COR-L47 (cell line): ENCODE measurements at regions not wholly inside any gene's neighbourhood (a gene's known extent, or its start where the extent isn't known, plus 50 kb on each side); places are given as distances from the start of the nearest gene placed in this dataset.
"Not testable (repeated sequence)": the region's sequence is repeated elsewhere in the genome, so short reads cannot be mapped to it uniquely, and the experiment has no call there.

Source experiments
- DNase-seq: peaks from one replicate; lab custom pipeline; 2025; lab: John Stamatoyannopoulos, UW

DNA sequence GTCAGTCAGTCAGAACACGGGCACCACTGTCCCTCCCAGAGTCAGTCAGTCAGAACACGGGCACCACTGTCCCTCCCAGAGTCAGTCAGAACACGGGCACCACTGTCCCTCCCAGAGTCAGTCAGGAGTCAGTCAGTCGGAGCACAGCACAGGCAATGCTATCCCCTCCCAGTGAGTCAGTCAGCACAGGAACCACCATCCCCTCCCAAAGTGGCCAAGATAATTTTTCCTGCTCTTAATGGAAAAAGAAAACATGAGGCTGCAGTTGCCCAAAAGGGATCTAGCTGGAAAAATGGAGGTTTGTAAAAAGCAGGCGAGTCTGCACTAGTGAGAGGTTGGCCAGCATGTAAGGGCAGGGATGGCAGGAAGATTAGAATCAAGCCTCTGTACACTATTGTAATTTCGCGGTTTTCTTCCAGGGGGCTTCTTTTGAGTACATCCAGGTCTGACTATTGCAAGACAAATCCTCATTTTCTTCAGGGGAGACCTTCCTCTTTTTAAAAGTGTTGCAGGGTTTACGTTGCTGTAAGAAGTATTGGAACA, 213.8 kb downstream of the SIPA1L2 start:
- no peak for DNase-seq

DNA sequence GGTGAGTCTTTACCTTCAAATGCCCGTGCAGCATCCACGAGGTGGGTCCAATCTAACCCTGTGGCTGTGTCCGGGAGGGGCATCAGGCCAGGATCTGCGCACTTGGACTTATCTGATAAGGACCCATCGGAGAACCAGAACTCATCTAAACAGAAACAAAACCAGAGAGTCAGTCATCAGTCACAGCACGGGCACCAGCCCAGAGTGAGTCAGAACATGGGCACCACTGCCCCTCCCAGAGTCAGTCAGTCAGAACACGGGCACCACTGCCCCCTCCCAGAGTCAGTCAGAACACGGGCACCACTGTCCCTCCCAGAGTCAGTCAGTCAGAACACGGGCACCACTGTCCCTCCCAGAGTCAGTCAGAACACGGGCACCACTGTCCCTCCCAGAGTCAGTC, 214.5 kb downstream of the SIPA1L2 start:
- not testable (repeated sequence) for DNase-seq

DNA sequence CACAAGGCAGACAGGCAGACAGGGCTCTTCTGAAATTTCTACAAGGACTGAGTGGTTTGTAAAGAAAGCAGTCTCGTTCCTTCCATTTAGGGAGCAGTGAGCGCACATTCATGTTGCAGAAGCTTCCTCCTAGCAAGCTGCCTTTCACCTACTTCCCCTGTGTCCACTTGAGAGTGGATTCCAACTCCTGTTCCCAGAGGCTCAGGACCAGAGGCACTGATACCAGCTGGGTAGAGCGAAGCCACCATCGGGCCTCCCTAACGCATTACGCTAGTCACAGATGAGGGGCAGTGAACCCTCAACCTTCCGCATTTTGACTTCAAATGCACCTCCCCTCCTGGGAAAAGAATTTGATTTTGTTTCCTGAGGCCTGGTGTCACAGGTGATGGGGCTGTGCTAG, 215.8 kb downstream of the SIPA1L2 start:
- DNase-seq = no peak

DNA sequence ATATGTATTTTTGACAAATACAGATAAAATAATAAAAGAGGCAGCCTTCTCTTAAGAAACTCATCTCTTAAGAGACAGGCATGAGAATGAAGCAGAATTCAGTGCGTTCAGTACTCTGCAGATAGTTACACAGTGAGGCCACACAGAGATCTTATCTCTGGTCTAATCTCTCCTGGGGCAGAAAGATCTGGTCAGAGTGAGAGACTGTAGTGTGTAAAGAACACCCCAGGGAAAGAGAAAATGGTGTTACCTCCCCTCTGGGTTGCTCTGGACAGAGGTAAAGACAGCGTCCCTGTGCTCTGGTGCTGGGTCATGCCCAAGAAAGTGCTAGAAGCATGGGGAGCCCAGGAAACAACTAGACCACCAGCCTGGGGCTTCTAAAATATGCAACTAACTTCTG, 216.3 kb downstream of the SIPA1L2 start:
- DNase-seq = no peak

DNA sequence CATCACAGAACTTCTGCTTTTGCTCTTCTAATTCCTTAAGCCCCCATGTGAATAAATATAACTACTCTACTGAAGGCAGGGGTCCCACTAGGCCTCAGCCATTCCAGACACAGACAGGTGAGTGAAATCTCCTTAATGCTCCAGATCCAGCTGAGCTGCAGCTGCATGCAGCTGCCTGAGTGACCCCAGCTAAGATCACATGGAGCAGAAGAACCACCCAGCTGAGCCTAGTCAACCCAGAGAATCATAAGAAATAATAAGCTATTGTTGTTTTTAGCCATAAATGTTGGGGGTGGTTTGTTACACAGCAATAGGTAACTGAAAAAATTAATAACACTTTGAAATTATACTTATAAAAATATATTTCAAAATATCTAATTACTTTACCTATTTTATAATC, 220.3 kb downstream of the SIPA1L2 start:
- DNase-seq = no peak

DNA sequence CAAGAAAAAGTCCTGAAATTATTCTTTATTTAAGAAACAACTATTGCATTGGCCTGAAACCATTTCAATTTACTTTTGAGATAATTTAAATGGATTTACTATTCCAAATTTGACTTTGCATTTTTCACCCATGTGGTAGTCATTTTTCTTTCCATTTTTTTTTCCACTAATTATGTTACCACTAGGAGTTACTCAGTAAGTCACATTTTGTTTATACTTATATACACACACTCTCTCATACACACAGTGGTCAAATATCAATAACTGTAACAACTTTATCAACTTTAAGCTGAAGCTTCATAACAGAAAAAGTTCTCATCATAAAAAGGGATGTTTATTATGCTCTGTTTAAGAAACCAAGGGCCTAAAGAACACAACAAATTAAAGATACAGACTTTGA, 222.8 kb downstream of the SIPA1L2 start:
- no peak for DNase-seq

DNA sequence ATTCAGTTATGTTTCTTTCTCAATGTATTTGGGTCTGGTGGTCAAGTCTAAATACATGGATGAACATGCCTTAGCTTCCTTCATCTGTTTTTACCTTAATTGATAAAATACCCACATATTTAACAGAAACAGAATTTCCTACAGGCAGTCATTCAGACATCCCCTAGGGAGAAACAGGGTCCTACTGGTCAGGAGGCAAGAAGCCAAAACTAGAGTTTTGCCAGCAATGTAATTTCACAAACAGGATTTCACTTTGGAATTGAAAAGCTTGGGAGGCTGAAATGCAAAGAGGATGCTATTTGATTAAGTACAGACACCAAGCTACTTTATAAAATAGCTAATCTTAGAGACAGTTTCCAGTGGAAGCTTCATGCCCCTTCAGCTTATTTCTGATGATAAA, 224.2 kb downstream of the SIPA1L2 start:
- no peak for DNase-seq

DNA sequence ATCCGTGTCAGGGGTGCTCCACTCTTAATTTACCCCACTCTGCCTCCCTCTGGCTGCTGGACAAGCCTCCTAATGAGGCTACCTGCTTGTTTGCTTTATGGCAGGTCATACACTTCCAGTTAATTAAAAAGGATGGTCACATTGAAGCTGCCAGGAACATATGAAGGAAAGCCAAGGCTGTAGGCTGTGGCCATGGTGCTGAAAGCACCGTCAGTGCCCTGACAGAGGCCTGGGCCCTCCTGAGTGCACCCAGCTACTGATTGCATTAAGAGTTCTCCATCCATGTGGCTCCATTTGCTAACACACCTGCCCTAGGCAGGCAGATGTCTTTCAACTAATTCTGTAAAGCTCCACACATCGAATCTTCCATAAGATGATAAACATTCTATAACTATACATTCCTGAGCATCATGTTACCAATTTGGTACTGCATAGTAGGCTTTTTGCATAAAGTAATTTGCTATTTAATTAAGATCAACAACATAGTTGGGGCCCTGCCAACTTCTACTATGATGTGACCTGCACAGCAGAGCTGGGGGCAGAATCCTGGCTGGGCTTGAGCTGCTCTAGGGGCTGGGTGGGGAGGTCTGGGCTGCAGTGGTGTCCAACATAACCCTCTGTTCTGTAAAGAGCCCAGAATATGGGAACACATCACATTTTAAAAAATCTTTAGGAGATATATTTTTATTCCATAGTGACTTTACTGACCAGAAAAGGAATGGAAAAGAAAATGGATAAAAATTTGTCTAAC, 224.8 kb downstream of the SIPA1L2 start:
- DNase-seq = no peak

DNA sequence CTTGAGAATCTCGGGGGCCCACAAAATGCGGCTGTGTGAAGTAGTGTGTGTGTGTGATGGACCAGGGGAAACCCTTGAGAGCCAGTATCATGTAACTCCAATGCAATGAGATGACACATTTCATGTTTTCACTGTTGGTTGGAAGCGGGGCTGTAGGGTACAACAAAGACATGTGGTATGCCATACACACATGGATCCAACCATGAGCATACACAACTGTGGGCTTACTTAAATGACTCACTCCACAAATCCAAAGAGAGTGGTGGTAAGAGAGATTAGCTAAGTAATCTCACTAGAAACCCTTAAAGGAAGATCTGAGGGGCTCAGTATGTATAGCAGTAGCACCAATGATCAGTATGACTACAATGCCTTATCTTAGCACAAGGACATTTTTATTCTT, 225.7 kb downstream of the SIPA1L2 start:
- DNase-seq = no peak

DNA sequence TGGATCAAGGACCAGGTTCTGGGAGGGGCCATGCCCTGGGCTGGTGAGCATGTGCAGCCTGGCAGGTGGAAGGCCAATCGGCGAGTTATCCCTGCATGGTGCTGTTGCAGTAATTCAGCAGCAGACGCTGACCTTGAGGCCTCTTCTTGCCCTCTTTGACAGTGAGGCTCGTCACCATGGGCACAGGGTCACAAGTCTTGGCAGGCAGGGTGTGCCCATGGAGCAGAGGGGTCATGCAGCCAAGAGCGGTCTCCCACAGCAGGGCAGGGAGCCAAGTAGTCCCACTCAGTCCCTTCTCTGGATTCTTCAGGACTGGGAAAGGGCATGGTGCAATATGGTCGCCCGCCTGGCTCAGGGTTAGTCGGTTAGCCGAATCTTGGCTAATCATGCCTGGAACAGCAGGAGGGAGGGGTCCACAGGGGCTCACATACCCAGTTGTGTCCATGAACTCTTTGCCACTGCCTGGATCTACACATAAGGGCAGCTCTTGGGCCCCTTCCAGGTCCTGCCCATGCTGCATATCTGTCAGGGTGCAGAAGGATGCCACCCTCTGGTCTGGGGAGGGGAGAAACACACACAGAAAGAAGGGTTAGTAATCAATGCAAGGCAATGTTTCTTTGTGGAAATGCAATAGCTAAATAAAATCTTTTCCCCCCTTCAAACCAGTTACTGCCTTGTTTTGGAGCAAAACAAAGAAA, 226.8 kb downstream of the SIPA1L2 start:
- no peak for DNase-seq

DNA sequence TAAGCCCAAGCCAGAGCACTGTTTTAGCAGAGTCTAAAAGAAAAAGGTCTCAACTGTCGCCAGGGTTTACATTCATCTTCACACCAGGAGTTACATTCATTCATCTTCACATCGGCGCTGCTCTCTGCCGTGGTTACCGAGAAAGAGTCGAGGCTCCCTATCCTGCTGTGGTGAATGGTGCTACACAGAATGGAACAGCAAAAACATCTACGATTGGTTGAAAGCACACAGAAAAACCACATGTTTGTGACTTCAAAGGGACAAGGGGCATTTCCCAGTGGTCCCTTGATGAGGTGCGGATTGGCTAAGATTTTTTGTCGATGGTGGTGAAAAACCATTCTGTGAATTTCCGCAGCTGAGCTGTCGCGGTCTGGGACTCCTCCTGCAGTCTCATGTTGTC, 231.1 kb downstream of the SIPA1L2 start:
- DNase-seq = no peak

DNA sequence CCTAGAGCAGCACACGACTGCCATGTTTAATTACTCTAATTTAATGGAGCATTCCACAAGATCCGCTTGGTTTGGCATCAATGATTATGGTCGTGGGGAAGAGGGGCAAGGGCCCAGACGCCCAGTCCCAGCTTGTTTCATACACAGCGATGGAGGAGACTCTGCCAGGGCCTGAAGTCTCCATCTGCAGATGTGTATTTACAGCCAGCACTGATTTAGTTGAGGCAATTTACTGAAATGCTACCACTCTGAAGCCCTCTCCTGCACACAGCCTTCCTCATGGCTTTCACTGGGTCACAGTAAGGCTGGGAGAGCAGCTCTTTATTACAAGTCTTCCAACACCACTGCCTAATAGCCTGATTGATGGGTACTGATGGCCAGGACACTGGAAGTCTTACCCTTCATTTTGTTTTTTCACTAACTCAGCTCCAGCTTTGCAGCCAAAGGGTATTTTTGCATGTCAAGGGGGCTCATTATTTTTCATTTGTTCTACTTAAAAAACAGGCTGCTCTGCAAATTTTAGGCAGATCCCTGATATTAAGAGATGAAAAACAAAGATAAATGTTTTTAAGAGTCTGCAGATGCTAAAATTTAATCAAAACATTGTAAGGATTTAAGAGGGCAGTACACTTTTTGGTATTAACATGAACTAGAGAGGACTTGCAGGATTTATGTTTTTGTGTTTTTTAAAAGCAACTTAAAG, 236.3 kb downstream of the SIPA1L2 start:
- no peak for DNase-seq

DNA sequence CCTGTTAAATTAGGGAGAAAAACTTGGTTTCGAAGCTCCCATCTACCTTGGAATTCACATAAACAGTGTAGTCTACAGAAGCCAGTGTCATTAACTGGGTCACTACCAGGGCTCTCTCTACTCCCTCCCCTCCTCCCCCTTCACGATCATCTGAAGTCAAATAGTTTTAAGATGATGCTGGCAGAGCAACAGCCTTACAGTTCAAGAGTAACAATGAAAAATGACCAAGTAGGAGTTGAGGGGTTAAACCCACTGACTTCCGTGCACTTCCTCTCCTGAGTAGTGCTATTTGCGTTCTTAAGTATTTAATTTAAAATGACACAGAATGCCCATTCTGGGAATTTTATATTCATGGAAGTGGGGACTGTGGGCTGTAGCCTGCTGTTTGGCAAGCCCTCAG, 236.9 kb downstream of the SIPA1L2 start:
- DNase-seq = no peak

DNA sequence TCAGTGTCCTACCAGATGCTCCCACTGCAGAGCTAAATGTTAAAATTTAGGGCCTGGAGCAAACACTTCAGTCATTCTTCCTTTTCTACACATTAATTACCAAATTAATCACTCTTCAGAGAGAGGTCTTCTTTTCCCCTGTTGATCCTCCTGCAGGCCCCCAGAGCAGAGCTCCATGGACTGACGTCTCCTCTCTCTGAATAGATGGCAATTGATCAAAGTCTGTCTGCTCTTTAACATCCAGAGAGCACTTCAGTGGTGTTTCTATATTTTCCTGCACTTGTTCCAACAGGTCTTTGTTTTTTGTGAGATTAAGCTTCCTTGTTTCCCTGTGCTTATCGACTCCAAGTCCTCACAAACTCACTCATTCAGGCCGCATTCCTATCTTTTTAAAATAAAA, 239.3 kb downstream of the SIPA1L2 start:
- DNase-seq = no peak

DNA sequence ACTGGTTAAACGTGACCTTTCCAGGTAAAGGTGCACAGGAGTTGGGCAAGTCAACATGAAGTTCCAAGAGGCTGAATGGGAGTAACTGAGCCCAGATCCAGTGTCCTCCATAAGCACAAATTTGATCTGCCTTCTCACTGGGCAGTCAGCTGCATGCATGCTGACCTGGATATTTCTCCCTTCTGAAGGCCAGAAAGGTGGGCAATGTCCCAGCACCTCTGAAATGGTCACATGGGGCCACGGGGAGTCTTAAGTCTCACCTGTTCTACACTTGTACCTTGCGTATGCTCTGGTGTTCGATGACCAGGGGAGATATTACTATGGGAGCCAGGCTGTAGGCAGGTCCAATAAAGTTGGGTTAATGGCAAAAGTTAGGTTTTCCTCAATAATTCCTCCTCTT, 240.2 kb downstream of the SIPA1L2 start:
- DNase-seq = no peak

DNA sequence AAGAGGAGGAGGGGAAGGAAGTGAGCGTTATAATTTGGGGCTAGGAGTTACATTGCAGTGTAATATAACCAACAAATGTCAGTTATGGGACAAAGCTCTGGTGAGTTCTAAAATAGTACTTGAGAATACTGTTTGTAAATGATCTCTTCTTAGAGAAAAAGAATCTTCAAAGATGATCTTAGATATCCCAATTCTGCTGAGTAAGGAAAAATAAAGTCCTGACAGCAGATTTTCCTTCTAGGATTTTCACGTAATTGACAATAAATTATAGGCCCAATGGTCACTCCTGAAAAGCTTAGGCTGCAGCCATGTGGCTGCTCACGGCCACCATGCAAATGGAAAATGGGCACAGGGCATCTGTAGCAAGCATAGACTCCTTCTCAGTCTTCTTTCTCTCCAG, 241.6 kb downstream of the SIPA1L2 start:
- no peak for DNase-seq

DNA sequence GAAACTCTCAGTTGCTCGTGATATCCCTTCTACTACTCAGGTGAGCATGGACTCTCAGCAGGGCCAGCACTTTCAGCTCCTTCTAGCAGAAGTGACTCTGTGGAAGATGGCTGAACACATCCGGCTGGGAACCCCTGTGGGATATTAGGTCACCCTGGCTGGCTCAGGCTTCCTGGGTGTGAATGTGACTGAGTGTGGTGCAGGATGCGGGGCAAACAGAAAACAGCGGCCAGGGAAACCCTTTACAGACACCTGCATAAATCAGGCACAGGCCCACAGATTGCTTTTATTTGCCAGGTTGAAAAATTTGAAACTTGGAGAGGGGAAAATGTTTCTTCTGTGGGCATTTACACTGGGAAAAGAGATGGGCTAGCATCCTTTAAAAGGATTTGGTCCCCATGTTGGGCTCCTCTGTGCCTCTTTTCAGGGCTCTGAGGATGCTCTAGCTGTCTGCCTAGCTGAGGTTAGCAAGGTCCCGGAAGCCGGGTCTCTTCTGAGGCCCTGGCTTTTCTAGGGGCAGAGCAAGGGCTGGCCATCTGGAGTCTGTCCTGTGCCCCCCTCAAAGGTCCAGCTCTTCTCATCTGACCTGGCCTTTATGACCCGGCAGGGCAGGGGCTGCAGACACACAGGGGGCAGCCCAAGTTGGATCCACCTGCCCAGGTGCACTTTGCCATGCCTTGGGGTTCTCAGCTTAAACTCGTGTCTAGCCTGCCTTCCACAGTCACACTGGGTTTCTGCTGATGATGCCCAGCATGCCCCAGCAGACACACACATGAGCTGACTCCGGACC, 243.0 kb downstream of the SIPA1L2 start:
- DNase-seq = no peak

DNA sequence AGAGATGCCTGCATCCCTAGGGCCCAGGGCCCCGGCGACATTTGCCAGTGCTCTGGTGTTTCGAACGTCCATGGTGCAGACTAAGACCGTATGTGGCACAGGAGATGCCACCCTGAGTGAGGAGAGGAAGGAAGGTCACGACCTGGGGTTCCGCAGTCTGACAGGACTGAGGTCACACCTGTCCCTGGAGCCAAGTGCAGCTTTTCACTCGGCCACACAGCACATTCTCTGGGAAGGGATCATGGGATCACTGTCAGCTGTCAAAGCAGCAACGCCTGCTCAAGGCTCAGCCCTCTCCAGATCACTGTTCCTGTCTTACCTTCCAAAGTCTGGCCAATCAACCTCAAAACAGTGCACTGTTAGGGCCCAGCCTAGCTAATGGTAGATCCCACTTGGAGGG, 243.6 kb downstream of the SIPA1L2 start:
- no peak for DNase-seq

DNA sequence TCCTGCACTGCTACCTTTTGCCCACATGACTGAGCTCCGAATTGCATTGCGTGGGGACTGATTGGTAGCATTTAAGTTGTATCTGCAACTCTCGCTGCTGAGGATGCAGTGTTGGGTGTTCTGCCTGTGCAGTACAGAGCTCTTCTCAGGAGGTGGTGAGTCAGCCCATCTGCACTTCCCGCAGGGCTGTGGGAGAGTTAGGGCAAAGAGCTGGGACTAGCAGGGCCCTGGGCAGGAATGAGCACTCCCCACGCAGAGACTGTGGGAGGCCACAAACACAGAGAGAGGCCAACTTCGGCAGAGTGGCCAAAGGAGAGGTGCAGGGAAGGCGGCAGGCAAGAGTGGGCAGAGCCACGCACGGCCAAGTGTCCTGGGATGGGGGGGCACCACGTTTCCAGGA, 244.7 kb downstream of the SIPA1L2 start:
- DNase-seq = no peak

DNA sequence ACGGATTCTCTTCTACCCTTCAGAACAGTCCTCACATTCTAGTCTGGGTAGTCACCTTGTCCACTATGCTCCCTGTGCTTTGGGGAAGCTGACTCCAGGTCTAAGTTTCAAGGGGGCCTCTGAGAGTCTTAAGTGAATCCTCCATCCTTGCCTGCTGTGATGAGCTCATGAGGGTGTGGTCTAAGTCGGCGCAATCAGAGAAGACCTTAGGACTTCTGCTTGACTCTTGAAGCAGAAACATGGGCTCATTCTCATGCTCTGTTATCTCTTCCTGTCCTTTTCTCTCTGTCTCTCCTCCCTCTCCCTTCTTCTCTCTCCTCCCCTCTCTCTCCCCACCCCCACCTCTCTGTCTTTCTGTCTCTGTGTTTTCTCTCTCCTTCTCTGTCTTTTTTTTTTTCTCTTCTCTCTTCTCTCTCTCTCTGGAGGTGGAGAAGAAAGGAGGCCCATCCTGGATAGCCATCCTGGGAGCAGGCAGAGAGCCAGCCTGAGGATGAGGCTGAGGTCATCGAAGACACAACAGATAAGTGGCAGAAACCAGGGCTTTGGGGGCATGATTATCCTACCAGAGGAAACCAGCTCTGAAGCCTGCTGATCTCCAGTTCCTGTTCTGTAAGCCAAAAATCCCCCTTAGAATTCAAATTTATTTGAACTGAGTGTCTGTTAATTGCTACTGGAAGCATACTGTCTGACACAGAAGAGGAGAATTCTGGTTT, 245.6 kb downstream of the SIPA1L2 start:
- DNase-seq = no peak

DNA sequence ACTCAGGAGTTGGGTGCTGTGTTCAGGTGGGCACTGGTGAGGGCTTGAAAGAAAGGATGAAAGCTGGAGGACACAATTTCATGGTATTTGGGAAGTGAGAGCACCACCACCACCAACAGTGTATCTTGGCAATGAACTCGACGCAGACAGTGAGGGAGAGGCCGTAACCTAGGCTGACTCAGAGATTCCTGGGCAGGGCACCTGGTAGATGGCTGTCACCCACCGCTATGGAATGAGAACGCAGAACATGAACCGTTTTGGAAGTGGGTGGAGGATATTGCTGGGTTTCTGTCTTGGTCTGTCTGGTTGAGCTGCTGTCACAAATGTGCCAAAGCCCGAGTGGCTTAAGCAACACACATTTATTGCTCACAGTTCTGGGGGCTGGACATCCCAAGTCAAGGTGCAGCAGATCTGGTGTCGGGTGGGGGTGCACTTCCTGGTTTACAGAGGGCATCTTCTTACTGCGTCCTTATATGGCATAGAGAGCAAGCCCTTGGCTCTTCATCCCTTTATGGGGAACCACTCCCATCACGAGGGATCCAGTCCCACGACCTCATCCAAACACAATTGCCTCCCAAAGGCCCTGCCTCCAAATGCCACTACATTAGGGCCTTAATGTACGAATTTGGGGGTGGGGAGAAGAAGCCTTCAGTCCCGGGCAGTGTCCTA, 246.3 kb downstream of the SIPA1L2 start:
- no peak for DNase-seq
